CD14-positive monocyte (primary cell): ENCODE measurements at regions not wholly inside any gene's neighbourhood (a gene's known extent, or its start where the extent isn't known, plus 50 kb on each side); places are given as distances from the start of the nearest gene placed in this dataset.

Experiments
- DNase-seq, 3 donors: peaks; one replicate each; pipeline ENCODE4 v3.0.0-alpha.2; 2011 to 2022
- H2AFZ ChIP-seq: 2 replicates; pipeline ENCODE4 v1.6.0; 2012; ENCODE audit warnings: mild to moderate bottlenecking, low read depth, low read length, inconsistent platforms; ENCODE audit not compliant: insufficient read depth, poor library complexity, severe bottlenecking
- H3K27ac ChIP-seq, 2 donors: 1 replicate in 1 of 2; 2 replicates in 1 of 2; pipeline ENCODE4 v1.5.1; 2012 to 2013; ENCODE audit warnings: low read length in 2 of 2, control low read depth in 1 of 2, inconsistent platforms in 1 of 2, low read depth in 1 of 2, mild to moderate bottlenecking in 1 of 2
- H3K27me3 ChIP-seq, 2 donors: one replicate each; pipeline versions ENCODE4 v1.6.0 to v1.6.1; 2011 to 2013; ENCODE audit warnings: low read length in 2 of 2; ENCODE audit not compliant: control insufficient read depth in 2 of 2, insufficient read depth in 2 of 2
- H3K36me3 ChIP-seq, 2 donors: replicated peaks in 1 of 2; 1 replicate in 1 of 2; 2 replicates in 1 of 2; pipeline versions ENCODE4 v1.5.1 to v1.6.1; 2012 to 2013; ENCODE audit warnings: low read length in 2 of 2, control low read depth in 1 of 2, inconsistent platforms in 1 of 2, mild to moderate bottlenecking in 1 of 2; ENCODE audit not compliant: insufficient read depth in 2 of 2, control insufficient read depth in 1 of 2
- H3K4me1 ChIP-seq, 2 donors: 1 replicate in 1 of 2; 2 replicates in 1 of 2; pipeline versions ENCODE4 v1.5.1 to v1.6.1; 2012 to 2013; ENCODE audit warnings: low read length in 2 of 2, control low read depth in 1 of 2, inconsistent platforms in 1 of 2, mild to moderate bottlenecking in 1 of 2, moderate library complexity in 1 of 2; ENCODE audit not compliant: insufficient read depth in 2 of 2, control insufficient read depth in 1 of 2
- H3K4me2 ChIP-seq: replicated peaks from 2 replicates; pipeline ENCODE3; 2012; ENCODE audit warnings: low read length, moderate library complexity, mild to moderate bottlenecking; ENCODE audit not compliant: poor library complexity, severe bottlenecking; ENCODE audit errors: extremely low read depth
- H3K4me3 ChIP-seq, 3 experiments: fragments of 200-600 bp in 1 of 3; sonication (generic) in 1 of 3; replicated peaks in 1 of 3; 1 replicate in 2 of 3; 2 replicates in 1 of 3; pipeline ENCODE4 v1.5.1; 2011 to 2013; ENCODE audit warnings: low read length in 3 of 3, mild to moderate bottlenecking in 3 of 3, control low read depth in 2 of 3, low read depth in 2 of 3, inconsistent platforms in 1 of 3, moderate library complexity in 1 of 3
- H3K79me2 ChIP-seq: 2 replicates; pipeline ENCODE4 v1.6.0; 2012; ENCODE audit warnings: mild to moderate bottlenecking, control low read depth, inconsistent platforms, low read length, moderate library complexity; ENCODE audit not compliant: insufficient read depth
- H3K9ac ChIP-seq: 2 replicates; pipeline ENCODE4 v1.6.0; 2017; ENCODE audit warnings: low read length, mild to moderate bottlenecking; ENCODE audit not compliant: insufficient read depth, poor library complexity, severe bottlenecking
- H3K9me3 ChIP-seq, 2 donors: replicated peaks in 1 of 2; 1 replicate in 1 of 2; 2 replicates in 1 of 2; pipeline versions ENCODE4 v1.5.1 to v1.6.1; 2012 to 2013; ENCODE audit warnings: low read length in 2 of 2, control low read depth in 1 of 2; ENCODE audit not compliant: control insufficient read depth in 1 of 2, insufficient read depth in 1 of 2
- H4K20me1 ChIP-seq: 2 replicates; pipeline ENCODE4 v1.6.0; 2012; ENCODE audit warnings: mild to moderate bottlenecking, low read length, control low read depth, moderate library complexity; ENCODE audit not compliant: insufficient read depth
- H3K27ac Mint-ChIP-seq, 7 donors: one replicate each; pipeline ENCODE4 v1.8.0; 2020; ENCODE audit warnings: mild to moderate bottlenecking in 7 of 7, mixed read lengths in 7 of 7, moderate library complexity in 6 of 7, inconsistent platforms in 2 of 7
- H3K27me3 Mint-ChIP-seq, 3 donors: one replicate each; pipeline ENCODE4 v1.8.0; 2021 to 2022; ENCODE audit warnings: low read depth in 3 of 3, mild to moderate bottlenecking in 3 of 3, mixed read lengths in 3 of 3, moderate library complexity in 3 of 3, inconsistent platforms in 1 of 3
- H3K36me3 Mint-ChIP-seq, 2 donors: one replicate each; pipeline ENCODE4 v1.8.0; 2020; ENCODE audit warnings: mixed read lengths in 2 of 2, inconsistent platforms in 1 of 2, mild to moderate bottlenecking in 1 of 2
- H3K4me1 Mint-ChIP-seq: one replicate; pipeline ENCODE4 v1.8.0; 2020; ENCODE audit warnings: mild to moderate bottlenecking, mixed read lengths
- H3K4me3 Mint-ChIP-seq, 2 donors: one replicate each; pipeline ENCODE4 v1.8.0; 2020; ENCODE audit warnings: mild to moderate bottlenecking in 2 of 2, mixed read lengths in 2 of 2, moderate library complexity in 1 of 2
- H3K9me3 Mint-ChIP-seq, 7 donors: one replicate each; pipeline ENCODE4 v1.8.0; 2020 to 2022; ENCODE audit warnings: mixed read lengths in 7 of 7, mild to moderate bottlenecking in 6 of 7, moderate library complexity in 6 of 7, inconsistent platforms in 2 of 7
- CTCF ChIP-seq: fragments of 200-600 bp; IDR thresholded peaks from one replicate; pipeline ENCODE4 v1.8.0; 2022; ENCODE audit warnings: antibody characterized with exemption, mild to moderate bottlenecking
- WGBS: methylation state at CpG from one replicate; pipeline ENCODE4 v1.1.5; 2013; ENCODE audit warnings: missing lambda C conversion rate; ENCODE audit not compliant: insufficient coverage; 5-methylcytosine and 5-hydroxymethylcytosine counted together
- intact Hi-C, 2 donors: fragments of 100-400 bp; cut with micrococcal nuclease; formaldehyde crosslinking; loops; one replicate each; pipeline versions ENCODE4 v1.15.0 to v1.15.1; 2023

DNA sequence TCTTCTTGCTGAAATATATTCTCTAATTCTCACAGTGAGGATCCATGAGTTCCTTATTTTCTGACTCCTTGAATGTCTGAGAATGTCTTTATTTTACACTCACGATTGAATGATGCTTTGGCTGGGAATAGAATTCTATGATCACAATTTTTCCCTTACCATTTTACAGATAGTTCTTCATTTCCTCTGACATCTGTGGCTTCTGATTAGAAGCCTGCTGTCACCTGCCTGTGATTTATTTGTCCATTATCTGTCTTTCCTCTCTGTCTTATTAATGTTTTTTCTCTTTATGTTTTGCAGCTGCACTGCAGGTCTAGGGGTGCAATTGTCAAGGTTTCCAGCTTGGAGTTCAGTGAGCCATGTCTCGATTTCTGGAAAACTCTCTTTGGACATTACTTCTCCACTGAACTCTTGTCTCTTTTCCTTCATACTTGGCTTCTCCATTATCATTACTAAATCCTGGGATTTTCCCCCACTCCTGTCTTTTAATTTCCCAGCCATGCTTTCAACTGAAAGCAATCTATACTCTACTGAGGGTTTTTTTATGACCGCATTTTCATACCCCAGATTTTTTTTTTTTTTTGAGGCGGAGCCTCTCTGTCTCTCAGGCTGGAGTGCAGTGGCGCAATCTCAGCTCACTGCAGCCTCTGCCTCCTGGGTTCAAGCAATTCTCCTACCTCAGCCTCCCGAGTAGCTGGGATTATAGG lies 85.8 kb upstream of the PRNP start:
- peaks cover 0 to 2% (median 0%) of the 10 kb centered on the region in 7 donors for H3K9me3 Mint-ChIP-seq
- TF ChIP-seq CTCF = no peak

GRCh38 chr20:4597215-4597614 lies 89.0 kb upstream of the PRNP start:
- no peaks in the 10 kb centered on the region for H3K36me3 ChIP-seq
- intact Hi-C loops = no loop called here
- TF ChIP-seq CTCF = no peak
- H3K4me3 ChIP-seq = no peak overlapping the region
- peaks cover 10 to 11% of the 10 kb centered on the region in 2 donors for H3K4me1 ChIP-seq
- DNase-seq = no peak
- no peak overlapping the region for H3K27ac ChIP-seq
- Mint-ChIP-seq H3K4me3 (no peak overlapping the region), H3K36me3 (no peaks in the 10 kb centered on the region), H3K27ac (no peak overlapping the region), H3K4me1 (peaks cover 10% of the 10 kb centered on the region), H3K9me3 (peaks cover 0 to 2% (median 0%) of the 10 kb centered on the region in 7 donors), H3K27me3 (peaks cover 8 to 25% (median 14%) of the 10 kb centered on the region in 3 donors)
- H2AFZ ChIP-seq = no peak overlapping the region
- 83% methylated on average over 1 of the region's 5 CpGs for WGBS
- peaks cover 0 to 4% of the 10 kb centered on the region in 2 donors for H3K27me3 ChIP-seq
- no peaks in the 10 kb centered on the region for H3K79me2 ChIP-seq
- H3K9me3 ChIP-seq = no peaks in the 10 kb centered on the region
- no peaks in the 10 kb centered on the region for H4K20me1 ChIP-seq
- no peak overlapping the region for H3K9ac ChIP-seq
- H3K4me2 ChIP-seq = no peak overlapping the region

More for the DNA sequence above, 85.8 kb upstream of the PRNP start:
- Mint-ChIP-seq H3K27me3 (peaks cover 2 to 20% (median 10%) of the 10 kb centered on the region in 3 donors), H3K4me3 (no peak overlapping the region), H3K4me1 (no peaks in the 10 kb centered on the region), H3K36me3 (no peaks in the 10 kb centered on the region), H3K27ac (no peak overlapping the region)
- Histone ChIP-seq H2AFZ (no peak overlapping the region), H3K4me1 (no peaks in the 10 kb centered on the region), H3K79me2 (no peaks in the 10 kb centered on the region), H3K27ac (no peak overlapping the region), H3K4me2 (no peak overlapping the region), H3K4me3 (no peak overlapping the region), H3K27me3 (peaks cover 0 to 7% of the 10 kb centered on the region in 2 donors), H3K36me3 (no peaks in the 10 kb centered on the region), H4K20me1 (no peaks in the 10 kb centered on the region), H3K9ac (no peak overlapping the region), H3K9me3 (no peaks in the 10 kb centered on the region)
- DNase-seq = no peak
- intact Hi-C loops = loop anchor here in 1 of 2 donors (10.0 kb wide), 1 partner anchor 354 kb away; no protein-coding TSS in a partner anchor
- 67% methylated on average over 1 of the region's 6 CpGs for WGBS
